HCT116 (cell line): ENCODE measurements at regions not wholly inside any gene's neighbourhood (a gene's known extent, or its start where the extent isn't known, plus 50 kb on each side); places are given as distances from the start of the nearest gene placed in this dataset.

Experiments used
- ATAC-seq: fragments of 200-7000 bp; cut with Tn5 transposase; 2 replicates; pipeline ENCODE4 v1.9.1; 2020; ENCODE audit warnings: mild to moderate bottlenecking, moderate library complexity
- BruUV-seq: library from RNA; stranded (reverse); fragments of 400-500 nt; replicated peaks from 2 replicates; lab custom pipeline; 2021; lab: Mats Ljungman, UMichigan
- CTCF ChIA-PET: fragments of 300-600 bp; sonication (Branson Sonifier 250); formaldehyde crosslinking; loops from one replicate; lab custom pipeline; 2021; ENCODE audit warnings: antibody characterized with exemption; lab: Charles Lee
- POLR2A ChIA-PET: fragments of 300-600, 350-600 bp; sonication (Branson Sonifier 250); formaldehyde crosslinking; loops from one replicate; lab custom pipeline; 2021; ENCODE audit warnings: antibody characterized with exemption; lab: Charles Lee
- RAD21 ChIA-PET, 2 experiments: fragments of 300-600 bp; sonication (Branson Sonifier 250); formaldehyde crosslinking; loops; one replicate each; lab custom pipeline; 2023; ENCODE audit warnings: low total read pairs in 2 of 2; ENCODE audit not compliant: uncharacterized antibody in 2 of 2, unreplicated experiment in 2 of 2, low non-redundant PET in 1 of 2; lab: Charles Lee
- DNase-seq: peaks from one replicate; pipeline ENCODE4 v3.0.0-alpha.2; 2010; ENCODE audit warnings: low read depth, low spot score
- H2AFZ ChIP-seq: fragments of 200-600 bp; shearing (Covaris generic), sonication (generic); 2 replicates; pipeline ENCODE4 v1.6.1; 2017; ENCODE audit warnings: low read depth, mixed run types, mixed read lengths, antibody characterized with exemption, low read length; ENCODE audit not compliant: poor library complexity, severe bottlenecking
- H3K27ac ChIP-seq: 2 replicates; pipeline ENCODE4 v1.5.1; 2012; ENCODE audit warnings: low read depth, low read length
- H3K27me3 ChIP-seq: fragments of 200-600 bp; sonication (generic); 2 replicates; pipeline ENCODE4 v1.6.1; 2016; ENCODE audit warnings: mixed run types, low read length, mixed read lengths; ENCODE audit not compliant: insufficient read depth
- H3K36me3 ChIP-seq, 2 experiments: fragments of 200-500 bp in 1 of 2; fragments of 200-600 bp in 1 of 2; sonication (Bioruptor generic) in 1 of 2; sonication (generic) in 1 of 2; 2 replicates each; pipeline versions ENCODE4 v1.5.1 to v1.6.1; 2014 to 2016; ENCODE audit warnings: low read length in 2 of 2, inconsistent platforms in 1 of 2, mixed read lengths in 1 of 2, mixed run types in 1 of 2; ENCODE audit not compliant: insufficient read depth in 2 of 2, control insufficient read depth in 1 of 2
- H3K4me1 ChIP-seq, 2 experiments: fragments of 200-600 bp in 1 of 2; sonication (generic) in 1 of 2; 2 replicates each; pipeline versions ENCODE4 v1.5.1 to v1.6.1; 2012 to 2017; ENCODE audit warnings: low read length in 2 of 2, inconsistent platforms in 1 of 2, mild to moderate bottlenecking in 1 of 2, mixed read lengths in 1 of 2, mixed run types in 1 of 2, moderate library complexity in 1 of 2; ENCODE audit not compliant: insufficient read depth in 2 of 2, control insufficient read depth in 1 of 2
- H3K4me2 ChIP-seq: fragments of 200-600 bp; sonication (generic); 2 replicates; pipeline ENCODE4 v1.6.1; 2017; ENCODE audit warnings: mixed run types, low read length, mixed read lengths
- H3K4me3 ChIP-seq, 2 experiments: fragments of 200-600 bp in 1 of 2; sonication (generic) in 1 of 2; replicated peaks in 1 of 2; 2 replicates each; pipeline ENCODE4 v1.5.1; 2011 to 2016; ENCODE audit warnings: low read length in 2 of 2, control low read depth in 1 of 2, low read depth in 1 of 2, mild to moderate bottlenecking in 1 of 2, mixed read lengths in 1 of 2, mixed run types in 1 of 2
- H3K79me2 ChIP-seq: fragments of 200-600 bp; sonication (generic); 2 replicates; pipeline ENCODE4 v1.6.1; 2017; ENCODE audit warnings: mild to moderate bottlenecking, mixed run types, low read length, moderate library complexity, mixed read lengths; ENCODE audit not compliant: insufficient read depth
- H3K9ac ChIP-seq: fragments of 200-600 bp; sonication (generic); 2 replicates; pipeline ENCODE4 v1.6.1; 2016; ENCODE audit warnings: low read length, mixed read lengths
- H3K9me2 ChIP-seq: fragments of 200-600 bp; sonication (generic), shearing (Covaris generic); 2 replicates; pipeline ENCODE4 v1.6.1; 2017; ENCODE audit warnings: mixed run types, mild to moderate bottlenecking, moderate library complexity; ENCODE audit not compliant: insufficient read depth
- H3K9me3 ChIP-seq, 2 experiments: fragments of 200-500 bp in 1 of 2; fragments of 200-600 bp in 1 of 2; sonication (Bioruptor generic) in 1 of 2; sonication (generic) in 1 of 2; 2 replicates each; pipeline ENCODE4 v1.6.1; 2014 to 2017; ENCODE audit warnings: low read length in 2 of 2, mixed read lengths in 2 of 2, inconsistent platforms in 1 of 2, low read depth in 1 of 2, mild to moderate bottlenecking in 1 of 2, mixed run types in 1 of 2, moderate library complexity in 1 of 2; ENCODE audit not compliant: control insufficient read depth in 1 of 2, insufficient read depth in 1 of 2
- H4K20me1 ChIP-seq: fragments of 200-600 bp; sonication (generic), shearing (Covaris generic); 2 replicates; pipeline ENCODE4 v1.6.1; 2017; ENCODE audit warnings: mixed run types, mild to moderate bottlenecking, moderate library complexity; ENCODE audit not compliant: insufficient read depth
- CBX3 ChIP-seq: IDR thresholded peaks from 2 replicates; pipeline ENCODE4 v1.6.1; 2012; ENCODE audit warnings: low read depth
- CEBPB ChIP-seq: IDR thresholded peaks from 2 replicates; pipeline ENCODE4 v1.6.1; 2012; ENCODE audit warnings: low read depth
- ELF1 ChIP-seq: IDR thresholded peaks from 2 replicates; pipeline ENCODE4 v1.6.1; 2012; ENCODE audit warnings: low read depth, borderline replicate concordance
- EZH2phosphoT487 ChIP-seq: fragments of 200-600 bp; IDR thresholded peaks from 2 replicates; pipeline ENCODE4 v1.6.1; 2018; ENCODE audit warnings: antibody characterized with exemption, borderline replicate concordance
- MAX ChIP-seq: IDR thresholded peaks from 2 replicates; pipeline ENCODE4 v1.6.1; 2012
- intact Hi-C: fragments of 100-400 bp; cut with micrococcal nuclease; formaldehyde crosslinking; loops from 2 replicates; pipeline ENCODE4 v1.10.0; 2022

DNA sequence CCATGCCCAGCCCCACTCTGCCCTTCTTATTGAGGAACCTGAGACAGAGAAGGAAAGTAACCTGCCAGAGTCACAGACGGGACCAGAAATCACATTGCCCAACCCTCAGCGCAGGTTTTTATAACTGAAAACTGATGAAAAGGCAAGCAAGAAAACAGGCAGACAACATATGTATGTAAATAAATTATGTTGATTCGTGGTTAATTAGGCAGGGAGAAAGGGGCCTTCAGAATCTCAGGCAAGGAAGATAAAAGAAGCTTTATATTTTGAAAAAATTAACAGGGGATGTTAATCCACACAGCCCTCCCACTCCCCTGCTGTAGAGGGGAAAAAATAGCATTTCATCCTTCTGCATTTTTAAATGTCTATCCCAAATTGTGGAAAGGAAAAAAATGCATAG, 378.5 kb downstream of the PIK3C3 start:
- ATAC-seq: no peak
- ChIA-PET RAD21 (no interaction called here), POLR2A (no interaction called here)

GRCh38 chr18:42334931-42335330, 379.9 kb downstream of the PIK3C3 start:
- H3K4me2 ChIP-seq: no peak overlapping the region
- TF ChIP-seq CBX3: no peak
- TF ChIP-seq EZH2phosphoT487: no peak
- no peak for TF ChIP-seq ELF1
- TF ChIP-seq CEBPB: no peak
- TF ChIP-seq, all 23 proteins: peak for 0
- H3K9me2 ChIP-seq: no peaks in the 10 kb centered on the region
- H3K9ac ChIP-seq: no peak overlapping the region
- H3K79me2 ChIP-seq: no peaks in the 10 kb centered on the region
- H3K4me3 ChIP-seq: no peak overlapping the region
- no peak overlapping the region for H3K27ac ChIP-seq
- no peaks in the 10 kb centered on the region for H4K20me1 ChIP-seq
- CTCF ChIA-PET: no interaction called here
- ATAC-seq (no peak), DNase-seq (no peak)
- no peaks in the 10 kb centered on the region for H3K36me3 ChIP-seq
- no peaks in the 10 kb centered on the region for H3K4me1 ChIP-seq
- H3K27me3 ChIP-seq: no peaks in the 10 kb centered on the region
- no TSS peak for BruUV-seq
- RAD21 ChIA-PET: no interaction called here
- intact Hi-C loops: no loop called here
- H2AFZ ChIP-seq: no peak overlapping the region
- POLR2A ChIA-PET: no interaction called here
- H3K9me3 ChIP-seq: peaks cover 0 to 13% of the 10 kb centered on the region in 2 experiments; a peak in 2 of 4 replicates

More for the DNA sequence above, 378.5 kb downstream of the PIK3C3 start:
- no peak for DNase-seq
- peaks cover 0 to 7% of the 10 kb centered on the region in 2 experiments; a peak in 2 of 4 replicates for H3K9me3 ChIP-seq
- no peak overlapping the region for H2AFZ ChIP-seq
- H3K36me3 ChIP-seq: no peaks in the 10 kb centered on the region
- H3K9me2 ChIP-seq: no peaks in the 10 kb centered on the region
- no peak overlapping the region for H3K27ac ChIP-seq
- CTCF ChIA-PET: no interaction called here
- BruUV-seq: no TSS peak
- no peak overlapping the region for H3K4me3 ChIP-seq
- no peaks in the 10 kb centered on the region for H4K20me1 ChIP-seq
- no peak overlapping the region for H3K4me2 ChIP-seq
- H3K27me3 ChIP-seq: no peaks in the 10 kb centered on the region
- TF ChIP-seq MAX: no peak
- intact Hi-C loops: no loop called here
- H3K4me1 ChIP-seq: no peaks in the 10 kb centered on the region
- H3K9ac ChIP-seq: no peak overlapping the region
- H3K79me2 ChIP-seq: no peaks in the 10 kb centered on the region
